ENCODE measurements at regions not wholly inside any gene's neighbourhood (a gene's known extent, or its start where the extent isn't known, plus 50 kb on each side); places are given as distances from the start of the nearest gene placed in this dataset.

DNA sequence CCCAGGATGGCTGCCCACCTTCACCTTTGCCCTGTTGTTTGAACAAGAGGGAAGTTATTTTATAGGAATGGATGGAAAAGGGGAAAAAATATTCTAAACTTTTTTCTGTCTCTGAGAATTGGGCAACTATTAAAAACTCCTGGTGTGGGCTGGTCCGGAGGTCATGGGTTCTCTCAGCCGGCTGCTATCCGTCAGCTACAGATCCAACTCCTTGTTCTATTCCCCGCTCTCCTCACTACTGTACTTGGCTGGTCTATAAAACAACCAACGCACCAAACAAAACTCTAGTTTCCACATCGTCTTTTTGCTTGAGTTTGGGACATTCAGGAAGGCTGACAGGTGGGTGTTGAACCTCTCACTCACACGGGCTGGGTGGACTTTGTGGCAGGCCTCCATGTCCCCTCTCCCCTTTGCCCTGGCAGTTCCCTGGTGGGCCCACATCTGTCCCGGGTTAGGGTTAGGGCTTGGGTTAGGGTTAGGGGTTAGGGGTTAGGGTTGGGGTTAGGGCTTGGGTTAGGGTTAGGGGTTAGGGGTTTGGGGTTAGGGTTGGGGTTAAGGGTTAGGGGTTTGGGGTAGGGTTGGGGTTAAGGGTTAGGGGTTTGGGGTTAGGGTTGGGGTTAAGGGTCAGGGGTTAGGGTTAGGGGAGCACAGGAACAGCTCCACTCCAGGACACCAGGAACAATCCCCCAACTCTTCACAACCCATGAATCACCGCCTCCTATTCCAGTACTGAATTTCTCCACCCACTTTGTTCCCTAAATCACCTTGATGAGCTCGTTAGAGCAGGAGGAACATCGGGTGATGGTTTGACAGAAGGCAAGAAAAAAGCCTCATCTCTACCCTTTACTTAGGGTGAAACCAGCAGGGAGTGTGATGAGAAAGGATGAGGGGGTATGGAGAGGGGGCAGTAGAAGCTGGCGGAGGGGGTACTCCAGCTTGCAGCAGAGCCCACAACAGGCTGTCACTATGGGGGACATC, 302.1 kb upstream of the IRX4 start:
- no peak overlapping the region for H2AK5ac ChIP-seq (ENCODE audit: low read depth, low read length)
- H3K4ac ChIP-seq (replicated peaks; ENCODE audit: insufficient read length, low read depth, low read length): no peak overlapping the region
- no peak overlapping the region for H3K27ac ChIP-seq (ENCODE audit: low read depth, low read length)
- no peak overlapping the region for H3K14ac ChIP-seq (ENCODE audit: insufficient read length)
- no peak overlapping the region for H3K9ac ChIP-seq (replicated peaks in 1 of 4; ENCODE audit: extremely low read depth in 1 of 4, low read depth in 3 of 4, low read length in 3 of 4)
- no peak overlapping the region for H3K4me3 ChIP-seq (ENCODE audit: extremely low read depth in 1 of 4, insufficient read depth in 2 of 4, low read depth in 3 of 4, low read length in 4 of 4)
- no peak overlapping the region for H3K4me2 ChIP-seq (ENCODE audit: insufficient read depth in 1 of 2, low read depth in 2 of 2, low read length in 2 of 2)
- H3K36me3 ChIP-seq (ENCODE audit: control insufficient read depth in 2 of 4, insufficient read depth in 4 of 4, low read length in 3 of 4): no peaks in the 10 kb centered on the region
- no peak overlapping the region for H3K23ac ChIP-seq (ENCODE audit: insufficient read length)
- H3K27me3 ChIP-seq (replicated peaks in 1 of 4; ENCODE audit: control insufficient read depth in 3 of 4, extremely low read depth in 1 of 4, insufficient read depth in 3 of 4, low read length in 3 of 4): no peaks in the 10 kb centered on the region
- DNase-seq (ENCODE audit: low read depth in 1 of 2, low spot score in 2 of 2): peak in 1 of 2 experiments; percentile 6
- no peaks in the 10 kb centered on the region for H3K79me1 ChIP-seq (ENCODE audit: low read depth, low read length)
- H3K23me2 ChIP-seq (ENCODE audit: low read depth, low read length): peaks cover 3% of the 10 kb centered on the region; the same call in 1 of the 2 replicates
- no peak overlapping the region for H4K5ac ChIP-seq (ENCODE audit: insufficient read length, low read depth, low read length)
- no peak overlapping the region for H3K18ac ChIP-seq (ENCODE audit: extremely low read depth, low read length)
- no peaks in the 10 kb centered on the region; a peak in 1 of 4 replicates for H3K79me2 ChIP-seq (ENCODE audit: control insufficient read depth in 1 of 2, insufficient read depth in 2 of 2, low read length in 2 of 2)
- 87% methylated on average over 11 of the region's 12 CpGs; no CpG with 5 or more reads in 1 of the 2 experiments for WGBS, 2 experiments (ENCODE audit: extremely low coverage in 1 of 2, insufficient coverage in 1 of 2, insufficient read length in 1 of 2, insufficient replicate concordance in 2 of 2, low coverage in 1 of 2, low lambda C conversion rate in 2 of 2, missing lambda C conversion rate in 1 of 2)
- no peak overlapping the region for H2BK5ac ChIP-seq (ENCODE audit: low read depth, low read length)
- ChIA-PET POLR2A (ENCODE audit: partially characterized antibody) (no interaction called here), CTCF (ENCODE audit: partially characterized antibody) (interaction anchor here (0.7 to 0.9 kb wide), 3 partner anchors 59 to 514 kb away, joined by 3 read pairs; no protein-coding TSS in a partner anchor)
- H4K8ac ChIP-seq (ENCODE audit: extremely low read depth, insufficient read depth, low read length): no peak overlapping the region
- no peak overlapping the region for H2AFZ ChIP-seq (ENCODE audit: low read length)
- H2BK20ac ChIP-seq (ENCODE audit: low read length): no peak overlapping the region
- no peaks in the 10 kb centered on the region for H3K4me1 ChIP-seq (replicated peaks in 1 of 4; ENCODE audit: control insufficient read depth in 3 of 4, insufficient read depth in 4 of 4, low read length in 3 of 4)
- no peak overlapping the region for H2BK12ac ChIP-seq (ENCODE audit: low read depth, low read length)
- no peak for FAIRE-seq
- H3K9me3 ChIP-seq (ENCODE audit: insufficient read depth in 2 of 2, low read depth in 1 of 2, low read length in 1 of 2): no peaks in the 10 kb centered on the region
- H3K56ac ChIP-seq (replicated peaks; ENCODE audit: insufficient read length, low read depth, low read length): no peak overlapping the region
- no peak overlapping the region for H4K91ac ChIP-seq (replicated peaks; ENCODE audit: insufficient read length, low read length)
- no peak overlapping the region for H2BK15ac ChIP-seq (ENCODE audit: low read length)
- H2BK120ac ChIP-seq (replicated peaks; ENCODE audit: low read depth, low read length): no peak overlapping the region
- TF ChIP-seq KDM5A (IDR thresholded peaks at IDR 0.05; ENCODE audit: low read length): no peak
- no peak for TF ChIP-seq SP4 (IDR thresholded peaks at IDR 0.05; ENCODE audit: low read length)
- no peak for TF ChIP-seq NRF1 (IDR thresholded peaks at IDR 0.05; ENCODE audit: low read depth, low read length)
- no peak for TF ChIP-seq HDAC6 (IDR thresholded peaks at IDR 0.05; ENCODE audit: low read depth, low read length)
- TF ChIP-seq CTBP2 (IDR thresholded peaks at IDR 0.05; ENCODE audit: borderline replicate concordance, insufficient read depth, insufficient read length, low read length): no peak
- no peak for TF ChIP-seq SP2 (IDR thresholded peaks at IDR 0.05; ENCODE audit: low read length)
- TF ChIP-seq RAD21 (IDR thresholded peaks at IDR 0.05 in 1 of 2, conservative IDR thresholded peaks at IDR 0.05 in 1 of 2; ENCODE audit: low read depth in 2 of 2, low read length in 2 of 2): no peak
- TF ChIP-seq ZNF274 (IDR thresholded peaks at IDR 0.05; ENCODE audit: borderline replicate concordance, extremely low read depth, low read length): no peak
- no peak for TF ChIP-seq EP300 (IDR thresholded peaks at IDR 0.05; ENCODE audit: borderline replicate concordance in 1 of 2, low read depth in 2 of 2, low read length in 2 of 2)
- no peak for TF ChIP-seq BRCA1 (IDR thresholded peaks at IDR 0.05; ENCODE audit: low read depth, low read length)
- no peak for TF ChIP-seq SAP30 (IDR thresholded peaks at IDR 0.05; ENCODE audit: insufficient read depth, insufficient replicate concordance, low read length)
- H4K20me1 ChIP-seq (replicated peaks in 1 of 2; ENCODE audit: control insufficient read depth in 1 of 2, insufficient read depth in 2 of 2, low read length in 2 of 2): no peaks in the 10 kb centered on the region

Measured in H1 (cell line).